OCI-LY1 (cell line): ENCODE measurements at regions not wholly inside any gene's neighbourhood (a gene's known extent, or its start where the extent isn't known, plus 50 kb on each side); places are given as distances from the start of the nearest gene placed in this dataset.

Source experiments
- H2AFZ ChIP-seq: fragments of 200-600 bp; sonication (generic), shearing (Covaris generic); 2 replicates; pipeline ENCODE4 v1.6.0; 2014; ENCODE audit warnings: antibody characterized with exemption, mild to moderate bottlenecking, low read length
- H3F3A ChIP-seq: fragments of 200-600 bp; sonication (generic), shearing (Covaris generic); 2 replicates; pipeline ENCODE4 v1.6.0; 2014; ENCODE audit warnings: mild to moderate bottlenecking, antibody characterized with exemption, low read length, moderate library complexity; ENCODE audit not compliant: insufficient read depth
- H3K27ac ChIP-seq: fragments of 200-600 bp; sonication (generic); 2 replicates; pipeline ENCODE4 v1.5.1; 2014; ENCODE audit warnings: low read length, mixed run types, mild to moderate bottlenecking, low read depth; ENCODE audit not compliant: poor library complexity, severe bottlenecking
- H3K27me3 ChIP-seq: fragments of 200-600 bp; sonication (generic); 2 replicates; pipeline ENCODE4 v1.6.0; 2014; ENCODE audit warnings: antibody characterized with exemption, mild to moderate bottlenecking, low read length, moderate library complexity; ENCODE audit not compliant: insufficient read depth
- H3K36me3 ChIP-seq: fragments of 200-600 bp; sonication (generic); 2 replicates; pipeline ENCODE4 v1.6.1; 2014; ENCODE audit warnings: mild to moderate bottlenecking, antibody characterized with exemption, low read length, moderate library complexity, mixed read lengths; ENCODE audit not compliant: insufficient read depth
- H3K4me1 ChIP-seq: fragments of 200-600 bp; sonication (generic); 2 replicates; pipeline ENCODE4 v1.5.1; 2014; ENCODE audit warnings: mild to moderate bottlenecking, low read length, moderate library complexity; ENCODE audit not compliant: insufficient read depth, severe bottlenecking
- H3K4me2 ChIP-seq: fragments of 200-600 bp; sonication (generic), shearing (Covaris generic); 2 replicates; pipeline ENCODE4 v1.6.1; 2014; ENCODE audit warnings: low read length
- H3K4me3 ChIP-seq: fragments of 200-600 bp; sonication (generic); 2 replicates; pipeline ENCODE4 v1.5.1; 2014; ENCODE audit warnings: low read length, low read depth, mild to moderate bottlenecking, mixed read lengths; ENCODE audit not compliant: poor library complexity, severe bottlenecking
- H3K79me2 ChIP-seq: fragments of 200-600 bp; shearing (Covaris generic); 2 replicates; pipeline ENCODE4 v1.6.1; 2016; ENCODE audit warnings: mixed run types, low read length, mixed read lengths; ENCODE audit not compliant: insufficient read depth
- H3K9ac ChIP-seq: fragments of 200-600 bp; sonication (generic), shearing (Covaris generic); 2 replicates; pipeline ENCODE4 v1.6.1; 2014; ENCODE audit warnings: mild to moderate bottlenecking, low read length, mixed read lengths
- H3K9me2 ChIP-seq: fragments of 200-600 bp; sonication (generic), shearing (Covaris generic); 2 replicates; pipeline ENCODE4 v1.6.1; 2014; ENCODE audit warnings: low read depth, mild to moderate bottlenecking, low read length, mixed read lengths
- H3K9me3 ChIP-seq: fragments of 200-600 bp; shearing (Covaris generic); 2 replicates; pipeline ENCODE4 v1.6.1; 2014; ENCODE audit warnings: low read length, mixed read lengths
- H4K20me1 ChIP-seq: fragments of 200-600 bp; sonication (generic), shearing (Covaris generic); 2 replicates; pipeline ENCODE4 v1.6.0; 2016; ENCODE audit warnings: mild to moderate bottlenecking, low read length; ENCODE audit not compliant: insufficient read depth
- EZH2 ChIP-seq: fragments of 200-600 bp; sonication (generic), shearing (Covaris generic); IDR thresholded peaks from 2 replicates; pipeline ENCODE4 v1.8.0; 2017; ENCODE audit warnings: borderline replicate concordance, mixed run types, mild to moderate bottlenecking, antibody characterized with exemption, low read length, moderate library complexity, mixed read lengths
- TF ChIP-seq, protein P1 (sequence below): fragments of 200-600 bp; sonication (generic), shearing (Covaris generic); IDR thresholded peaks from 2 replicates; pipeline ENCODE4 v1.5.1; 2017; ENCODE audit warnings: mild to moderate bottlenecking, antibody characterized with exemption, low read length, moderate library complexity, mixed read lengths

DNA sequence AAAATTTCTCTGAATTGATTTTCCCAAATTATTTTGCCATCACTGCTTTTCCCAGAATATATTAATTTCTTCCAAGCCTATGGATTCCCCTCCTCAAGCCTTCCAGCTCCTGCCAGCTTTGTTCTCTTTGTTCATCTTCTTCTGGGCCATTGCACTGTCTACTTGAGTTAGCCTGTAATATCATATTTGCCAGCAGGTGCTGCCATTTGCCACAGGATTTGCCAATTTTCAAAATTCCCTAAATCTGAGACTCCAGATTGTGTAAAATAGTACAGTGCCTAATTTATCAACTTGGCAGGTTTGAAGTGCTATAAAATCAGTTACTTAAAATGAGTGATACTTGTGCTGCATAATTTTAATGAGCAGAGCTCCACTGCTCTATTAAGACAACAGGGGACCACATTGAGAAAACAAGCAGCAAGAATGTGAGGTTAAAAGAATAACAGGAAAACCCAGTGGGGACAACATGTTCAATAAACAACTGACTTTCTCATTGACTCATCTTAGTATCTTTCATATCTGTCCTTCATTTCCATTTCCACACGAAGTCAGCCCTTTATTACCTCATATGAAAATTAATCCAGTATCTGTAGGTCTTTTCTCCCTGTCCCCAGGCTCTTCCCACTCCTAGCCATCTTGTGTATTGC is 84.6 kb upstream of the CCDC196 start:
- H4K20me1 ChIP-seq, result no peaks in the 10 kb centered on the region
- no peak overlapping the region for H3K9ac ChIP-seq
- no peak overlapping the region for H2AFZ ChIP-seq
- no peaks in the 10 kb centered on the region for H3K9me2 ChIP-seq
- no peak overlapping the region for H3K27ac ChIP-seq
- no peaks in the 10 kb centered on the region for H3K9me3 ChIP-seq
- no peak for TF ChIP-seq EZH2
- TF ChIP-seq, protein P1, sequence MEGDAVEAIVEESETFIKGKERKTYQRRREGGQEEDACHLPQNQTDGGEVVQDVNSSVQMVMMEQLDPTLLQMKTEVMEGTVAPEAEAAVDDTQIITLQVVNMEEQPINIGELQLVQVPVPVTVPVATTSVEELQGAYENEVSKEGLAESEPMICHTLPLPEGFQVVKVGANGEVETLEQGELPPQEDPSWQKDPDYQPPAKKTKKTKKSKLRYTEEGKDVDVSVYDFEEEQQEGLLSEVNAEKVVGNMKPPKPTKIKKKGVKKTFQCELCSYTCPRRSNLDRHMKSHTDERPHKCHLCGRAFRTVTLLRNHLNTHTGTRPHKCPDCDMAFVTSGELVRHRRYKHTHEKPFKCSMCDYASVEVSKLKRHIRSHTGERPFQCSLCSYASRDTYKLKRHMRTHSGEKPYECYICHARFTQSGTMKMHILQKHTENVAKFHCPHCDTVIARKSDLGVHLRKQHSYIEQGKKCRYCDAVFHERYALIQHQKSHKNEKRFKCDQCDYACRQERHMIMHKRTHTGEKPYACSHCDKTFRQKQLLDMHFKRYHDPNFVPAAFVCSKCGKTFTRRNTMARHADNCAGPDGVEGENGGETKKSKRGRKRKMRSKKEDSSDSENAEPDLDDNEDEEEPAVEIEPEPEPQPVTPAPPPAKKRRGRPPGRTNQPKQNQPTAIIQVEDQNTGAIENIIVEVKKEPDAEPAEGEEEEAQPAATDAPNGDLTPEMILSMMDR, result peak; percentile 44; the same call in 1 of the 2 replicates
- H3K27me3 ChIP-seq, result no peaks in the 10 kb centered on the region
- H3K4me2 ChIP-seq, result no peak overlapping the region
- H3F3A ChIP-seq, result no peaks in the 10 kb centered on the region
- no peaks in the 10 kb centered on the region for H3K79me2 ChIP-seq
- H3K36me3 ChIP-seq, result no peaks in the 10 kb centered on the region
- no peaks in the 10 kb centered on the region for H3K4me1 ChIP-seq
- H3K4me3 ChIP-seq, result no peak overlapping the region

DNA sequence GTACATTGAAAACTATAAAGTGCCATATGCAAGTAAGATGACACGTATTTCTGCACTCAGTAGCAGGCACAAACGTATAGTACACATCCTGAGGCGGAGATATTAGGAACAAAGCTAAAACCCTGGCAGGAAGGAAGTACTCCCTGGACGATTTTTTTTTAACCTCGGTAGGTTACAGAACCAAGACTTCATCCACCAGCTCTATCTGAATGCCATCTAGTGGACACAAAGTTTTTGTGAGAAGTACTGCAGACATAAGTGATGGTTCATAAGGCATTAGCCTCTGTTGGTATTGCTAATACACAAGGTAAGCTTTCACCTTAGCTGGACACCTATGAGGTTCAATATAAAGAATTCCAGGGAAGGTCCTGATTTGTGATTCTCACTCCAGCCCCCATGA is 83.0 kb upstream of the CCDC196 start:
- TF ChIP-seq EZH2, result no peak
- TF ChIP-seq, protein P1, result peak; percentile 45
- Histone ChIP-seq H3K4me2 (no peak overlapping the region), H3K4me3 (no peak overlapping the region), H3K9me3 (no peaks in the 10 kb centered on the region), H2AFZ (no peak overlapping the region), H4K20me1 (no peaks in the 10 kb centered on the region), H3F3A (no peaks in the 10 kb centered on the region), H3K4me1 (no peaks in the 10 kb centered on the region), H3K36me3 (no peaks in the 10 kb centered on the region), H3K27ac (no peak overlapping the region), H3K27me3 (no peaks in the 10 kb centered on the region), H3K9ac (no peak overlapping the region), H3K79me2 (no peaks in the 10 kb centered on the region), H3K9me2 (no peaks in the 10 kb centered on the region)

DNA sequence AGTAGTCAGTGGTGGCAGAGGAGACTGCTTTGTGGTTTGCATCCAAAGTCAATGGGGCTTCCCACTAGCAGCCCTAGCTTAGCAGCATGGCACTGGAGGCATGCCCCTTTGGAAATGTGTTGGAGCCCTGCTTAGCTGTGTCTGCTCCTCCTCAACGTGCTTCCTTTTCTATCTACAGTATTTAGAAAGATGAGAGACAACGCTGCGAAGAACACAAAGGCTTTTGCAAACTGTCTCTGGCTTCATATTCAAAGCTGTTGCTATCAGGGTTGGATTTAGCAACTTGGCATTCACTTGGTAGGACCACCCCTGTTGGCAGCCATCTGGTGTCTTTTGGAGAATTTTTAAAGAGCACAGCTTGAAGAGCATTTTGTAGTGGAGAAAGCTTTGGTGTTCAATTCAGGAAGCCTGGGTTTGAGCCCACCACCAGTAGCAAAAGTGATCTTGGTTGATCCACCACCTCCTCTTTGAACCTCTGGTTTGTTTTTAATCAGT is 82.1 kb upstream of the CCDC196 start:
- no peaks in the 10 kb centered on the region for H3K36me3 ChIP-seq
- H3K9me3 ChIP-seq, result no peaks in the 10 kb centered on the region
- H4K20me1 ChIP-seq, result no peaks in the 10 kb centered on the region
- no peak overlapping the region for H2AFZ ChIP-seq
- no peaks in the 10 kb centered on the region for H3K79me2 ChIP-seq
- no peak overlapping the region for H3K4me3 ChIP-seq
- no peaks in the 10 kb centered on the region for H3K4me1 ChIP-seq
- TF ChIP-seq EZH2, result no peak
- TF ChIP-seq, protein P1, result no peak
- H3K9ac ChIP-seq, result no peak overlapping the region
- H3K4me2 ChIP-seq, result no peak overlapping the region
- H3K27ac ChIP-seq, result no peak overlapping the region
- no peaks in the 10 kb centered on the region for H3K27me3 ChIP-seq
- no peaks in the 10 kb centered on the region for H3F3A ChIP-seq
- H3K9me2 ChIP-seq, result no peaks in the 10 kb centered on the region
